ENCODE measurements at regions not wholly inside any gene's neighbourhood (a gene's known extent, or its start where the extent isn't known, plus 50 kb on each side); places are given as distances from the start of the nearest gene placed in this dataset.

DNA sequence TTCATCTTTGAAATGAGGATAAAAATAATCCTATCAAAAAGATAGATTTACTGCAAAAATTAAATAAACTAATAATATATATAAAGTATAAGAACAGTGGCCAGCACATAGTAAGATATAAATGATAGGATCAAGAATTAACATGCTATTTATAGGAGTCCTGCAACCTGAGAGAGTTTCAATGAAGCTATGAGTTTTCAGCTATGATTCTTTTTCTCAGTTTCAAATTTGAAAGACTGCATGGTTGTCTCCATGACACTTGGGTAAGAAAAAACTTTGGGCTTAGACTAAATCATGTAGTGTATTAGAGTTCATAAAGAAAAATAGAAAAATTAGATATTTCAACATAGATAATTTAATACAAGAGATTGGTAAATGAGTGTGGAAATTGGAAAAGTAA is 817.8 kb upstream of the KIF2B start:
- TF ChIP-seq EZH2 (IDR thresholded peaks at IDR 0.05; ENCODE audit: low read length), result no peak
- TF ChIP-seq, protein P1, sequence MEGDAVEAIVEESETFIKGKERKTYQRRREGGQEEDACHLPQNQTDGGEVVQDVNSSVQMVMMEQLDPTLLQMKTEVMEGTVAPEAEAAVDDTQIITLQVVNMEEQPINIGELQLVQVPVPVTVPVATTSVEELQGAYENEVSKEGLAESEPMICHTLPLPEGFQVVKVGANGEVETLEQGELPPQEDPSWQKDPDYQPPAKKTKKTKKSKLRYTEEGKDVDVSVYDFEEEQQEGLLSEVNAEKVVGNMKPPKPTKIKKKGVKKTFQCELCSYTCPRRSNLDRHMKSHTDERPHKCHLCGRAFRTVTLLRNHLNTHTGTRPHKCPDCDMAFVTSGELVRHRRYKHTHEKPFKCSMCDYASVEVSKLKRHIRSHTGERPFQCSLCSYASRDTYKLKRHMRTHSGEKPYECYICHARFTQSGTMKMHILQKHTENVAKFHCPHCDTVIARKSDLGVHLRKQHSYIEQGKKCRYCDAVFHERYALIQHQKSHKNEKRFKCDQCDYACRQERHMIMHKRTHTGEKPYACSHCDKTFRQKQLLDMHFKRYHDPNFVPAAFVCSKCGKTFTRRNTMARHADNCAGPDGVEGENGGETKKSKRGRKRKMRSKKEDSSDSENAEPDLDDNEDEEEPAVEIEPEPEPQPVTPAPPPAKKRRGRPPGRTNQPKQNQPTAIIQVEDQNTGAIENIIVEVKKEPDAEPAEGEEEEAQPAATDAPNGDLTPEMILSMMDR (optimal IDR thresholded peaks at IDR 0.05 in 1 of 3, IDR thresholded peaks at IDR 0.05 in 1 of 3, conservative IDR thresholded peaks at IDR 0.05 in 1 of 3; ENCODE audit: extremely low read depth in 1 of 3, insufficient read depth in 2 of 3, low read length in 3 of 3), result no peak
- Histone ChIP-seq H3K79me2 (ENCODE audit: control insufficient read depth, insufficient read depth, low read length) (no peaks in the 10 kb centered on the region), H3K4me2 (ENCODE audit: control insufficient read depth, extremely low read depth, insufficient read depth, low read depth, low read length) (no peak overlapping the region), H3K9ac (ENCODE audit: control insufficient read depth, extremely low read depth, insufficient read depth, low read length) (no peak overlapping the region), H3K36me3 (ENCODE audit: control insufficient read depth in 2 of 2, extremely low read depth in 1 of 2, insufficient read depth in 2 of 2, low read length in 2 of 2) (no peaks in the 10 kb centered on the region), H3K9me1 (ENCODE audit: control insufficient read depth, extremely low read depth, insufficient read depth, low read length) (no peaks in the 10 kb centered on the region), H4K20me1 (ENCODE audit: control insufficient read depth, extremely low read depth, insufficient read depth, low read length) (no peaks in the 10 kb centered on the region), H3K4me1 (ENCODE audit: control insufficient read depth, extremely low read depth, insufficient read depth, low read length) (no peaks in the 10 kb centered on the region), H3K27me3 (ENCODE audit: control insufficient read depth, extremely low read depth, insufficient read depth, low read length) (no peaks in the 10 kb centered on the region), H3K27ac (ENCODE audit: control insufficient read depth, insufficient read depth, low read length) (no peak overlapping the region), H3K9me3 (ENCODE audit: control insufficient read depth, low read depth, low read length) (no peaks in the 10 kb centered on the region), H3K4me3 (ENCODE audit: control insufficient read depth in 2 of 3, extremely low read depth in 1 of 3, insufficient read depth in 2 of 3, low read depth in 1 of 3, low read length in 3 of 3) (no peak overlapping the region), H2AFZ (ENCODE audit: control insufficient read depth, low read length) (no peak overlapping the region)
- DNase-seq (ENCODE audit: low read depth, low spot score) (no peak), FAIRE-seq (no peak)
- dilution Hi-C loops (cut with MboI; ENCODE audit: extremely low pct_ligation_motif_present, low sequenced_read_pairs), result no loop called here

DNA sequence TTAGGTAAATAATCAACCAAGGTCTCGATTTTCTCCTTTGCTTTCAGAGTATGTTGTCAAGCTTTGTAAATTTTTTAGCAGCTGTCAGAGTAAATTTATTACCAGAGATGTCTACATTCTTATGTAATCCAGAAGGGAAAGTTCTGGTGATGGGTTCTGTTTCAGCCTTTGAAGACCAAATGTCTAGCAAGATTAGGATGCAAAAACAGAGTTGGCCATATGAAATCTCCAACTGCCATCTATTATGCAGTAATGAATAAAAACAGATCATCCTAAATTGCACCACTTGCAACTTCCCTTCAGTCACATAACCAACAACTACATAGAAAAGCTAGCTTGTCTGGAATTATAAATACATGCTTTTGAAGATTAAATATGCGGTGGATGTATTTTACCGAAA is 826.8 kb upstream of the KIF2B start:
- dilution Hi-C loops (cut with MboI; ENCODE audit: extremely low pct_ligation_motif_present, low sequenced_read_pairs), result no loop called here
- Histone ChIP-seq H3K4me1 (ENCODE audit: control insufficient read depth, extremely low read depth, insufficient read depth, low read length) (no peaks in the 10 kb centered on the region), H3K27me3 (ENCODE audit: control insufficient read depth, extremely low read depth, insufficient read depth, low read length) (no peaks in the 10 kb centered on the region), H3K9me3 (ENCODE audit: control insufficient read depth, low read depth, low read length) (peaks cover 2% of the 10 kb centered on the region), H3K9ac (ENCODE audit: control insufficient read depth, extremely low read depth, insufficient read depth, low read length) (no peak overlapping the region), H3K4me2 (ENCODE audit: control insufficient read depth, extremely low read depth, insufficient read depth, low read depth, low read length) (no peak overlapping the region), H3K36me3 (ENCODE audit: control insufficient read depth in 2 of 2, extremely low read depth in 1 of 2, insufficient read depth in 2 of 2, low read length in 2 of 2) (no peaks in the 10 kb centered on the region), H3K79me2 (ENCODE audit: control insufficient read depth, insufficient read depth, low read length) (no peaks in the 10 kb centered on the region), H3K9me1 (ENCODE audit: control insufficient read depth, extremely low read depth, insufficient read depth, low read length) (no peaks in the 10 kb centered on the region), H2AFZ (ENCODE audit: control insufficient read depth, low read length) (no peak overlapping the region), H3K4me3 (ENCODE audit: control insufficient read depth in 2 of 3, extremely low read depth in 1 of 3, insufficient read depth in 2 of 3, low read depth in 1 of 3, low read length in 3 of 3) (no peak overlapping the region), H4K20me1 (ENCODE audit: control insufficient read depth, extremely low read depth, insufficient read depth, low read length) (no peaks in the 10 kb centered on the region), H3K27ac (ENCODE audit: control insufficient read depth, insufficient read depth, low read length) (no peak overlapping the region)
- no peak for TF ChIP-seq EZH2 (IDR thresholded peaks at IDR 0.05; ENCODE audit: low read length)
- TF ChIP-seq, protein P1 (optimal IDR thresholded peaks at IDR 0.05 in 1 of 3, IDR thresholded peaks at IDR 0.05 in 1 of 3, conservative IDR thresholded peaks at IDR 0.05 in 1 of 3; ENCODE audit: extremely low read depth in 1 of 3, insufficient read depth in 2 of 3, low read length in 3 of 3), result no peak
- FAIRE-seq (no peak), DNase-seq (ENCODE audit: low read depth, low spot score) (no peak)
